GM18909 (cell line): ENCODE measurements at regions not wholly inside any gene's neighbourhood (a gene's known extent, or its start where the extent isn't known, plus 50 kb on each side); places are given as distances from the start of the nearest gene placed in this dataset.

ENCODE experiments used
- ATAC-seq: cut with Tn5 transposase; IDR thresholded peaks from one replicate; pipeline ENCODE4 v1.9.1; 2021; ENCODE audit warnings: mild to moderate bottlenecking; ENCODE audit not compliant: unreplicated experiment, poor library complexity

DNA sequence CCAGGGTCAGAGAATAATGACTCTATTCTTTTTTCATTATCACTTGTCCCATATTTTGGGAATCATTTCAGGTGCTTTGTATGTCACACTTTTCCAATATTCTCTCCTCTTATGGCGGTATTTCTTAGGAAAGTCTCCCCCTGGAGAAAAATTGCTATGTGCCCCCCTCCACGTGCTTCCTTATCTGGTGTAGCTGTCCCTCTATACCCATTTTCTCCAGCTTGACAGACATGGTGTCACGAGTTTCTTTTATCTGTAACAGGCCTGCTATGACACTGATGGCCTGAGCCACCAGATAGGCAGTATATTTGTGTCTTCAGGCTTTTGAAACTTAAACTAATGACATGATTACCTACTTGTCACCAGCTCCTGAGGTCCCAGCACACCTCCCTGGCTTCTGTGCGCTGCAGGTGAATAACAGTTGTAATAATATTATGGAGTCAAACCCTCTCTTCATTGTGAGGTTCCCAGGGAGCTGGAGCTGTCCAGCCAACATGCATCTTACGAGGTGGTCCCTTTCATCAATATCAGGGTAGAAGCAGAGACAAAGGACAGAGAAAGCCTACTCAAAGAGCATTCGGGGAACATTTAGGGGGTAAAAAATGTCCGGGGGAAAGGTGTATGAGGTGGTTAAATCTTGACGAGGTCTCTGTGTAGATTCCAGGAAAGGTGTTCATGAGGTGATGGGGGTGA, 71.2 kb upstream of the DUSP10 start:
- no peak for ATAC-seq

DNA sequence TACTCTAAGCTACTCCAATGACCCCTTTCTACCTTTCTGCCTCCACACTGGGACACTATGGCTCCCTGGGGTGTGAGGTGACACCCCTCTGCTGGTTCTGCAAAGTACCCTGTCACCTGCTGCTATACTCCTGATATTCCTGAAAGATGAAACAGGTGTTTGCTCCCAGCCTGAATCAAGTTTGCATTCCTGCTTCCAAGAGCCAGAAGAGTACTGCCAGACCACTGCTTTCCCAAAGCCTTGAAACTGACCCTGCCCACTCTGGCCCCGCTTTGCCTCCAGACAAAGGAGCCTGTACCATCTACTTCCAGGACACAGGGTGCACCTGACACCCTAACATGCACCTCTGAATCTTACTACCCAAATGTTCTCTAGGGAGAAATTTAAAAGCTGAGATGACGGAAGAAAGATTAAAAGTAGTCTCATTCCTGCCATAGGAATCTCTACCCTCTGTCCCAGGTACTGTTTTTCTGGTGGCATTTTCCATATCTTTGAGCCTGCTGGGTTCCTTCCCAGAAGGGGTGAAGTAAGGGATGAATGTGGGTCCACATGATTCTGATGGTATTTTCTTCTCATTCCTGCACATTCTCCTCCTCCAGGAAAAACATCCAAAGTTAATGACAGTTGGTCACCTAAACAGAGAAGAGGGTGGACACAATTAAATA, 70.3 kb upstream of the DUSP10 start:
- no peak for ATAC-seq

DNA sequence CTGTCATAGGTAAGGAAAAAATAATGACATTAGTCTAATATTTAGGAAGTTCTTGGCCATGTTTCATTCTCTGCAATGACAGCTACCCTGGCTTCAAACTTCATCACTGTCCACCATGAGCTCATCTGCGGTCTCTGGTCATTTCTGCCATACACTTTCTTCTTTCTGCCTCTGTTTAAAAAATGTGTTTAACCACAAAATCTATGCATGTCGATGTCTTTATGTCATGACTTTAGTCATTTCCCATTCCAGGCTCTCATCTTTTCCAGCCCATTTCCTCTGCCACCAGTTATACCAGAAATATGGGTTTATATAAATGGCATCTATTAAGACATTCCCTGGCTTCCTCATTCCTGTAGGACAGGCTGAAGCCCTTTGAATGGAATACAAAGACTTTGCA, 68.5 kb upstream of the DUSP10 start:
- ATAC-seq = no peak

DNA sequence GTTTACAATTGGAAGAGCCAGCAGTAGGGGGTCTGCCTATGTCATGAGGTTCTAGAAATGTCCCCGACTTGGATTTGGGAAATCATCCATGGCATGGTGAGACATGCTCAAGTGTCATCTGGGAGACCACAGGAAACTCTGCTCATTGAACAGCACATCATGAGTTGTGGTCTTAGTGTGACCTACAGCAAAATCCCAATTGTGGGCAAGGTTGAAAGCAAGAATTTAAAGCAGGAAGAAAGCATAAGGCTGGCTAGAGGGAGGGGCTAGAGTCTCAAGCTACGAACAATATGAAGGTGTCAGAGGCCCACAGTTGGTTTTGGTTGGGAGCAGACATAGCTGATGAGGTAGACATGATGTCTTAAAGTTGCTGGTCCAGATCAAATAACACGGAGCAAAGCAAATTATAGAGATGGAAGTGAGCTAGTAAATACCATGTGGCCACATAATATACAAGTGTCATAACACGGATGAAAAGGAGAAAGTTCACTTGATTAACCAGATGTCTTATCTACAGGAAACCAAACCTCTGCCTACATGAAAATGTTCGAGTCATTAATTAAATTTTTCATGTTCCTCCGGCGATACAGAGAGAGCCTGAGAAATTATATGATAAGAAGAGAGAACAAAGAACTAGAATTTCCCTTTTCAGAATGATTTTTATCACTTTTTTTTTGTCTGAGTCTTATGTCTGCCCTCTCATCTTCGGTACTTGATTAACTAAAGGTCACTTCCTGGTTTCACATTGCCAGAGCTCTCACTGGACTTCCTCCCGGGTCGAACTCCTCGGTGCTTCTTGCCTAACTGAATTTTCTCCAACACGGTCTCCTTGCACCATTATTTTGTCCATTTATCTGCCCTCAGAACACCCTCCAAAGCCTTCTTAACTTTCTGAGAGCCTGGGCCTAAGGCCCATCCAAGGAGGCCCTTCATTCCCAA, 67.5 kb upstream of the DUSP10 start:
- peak; percentile 49 for ATAC-seq

DNA sequence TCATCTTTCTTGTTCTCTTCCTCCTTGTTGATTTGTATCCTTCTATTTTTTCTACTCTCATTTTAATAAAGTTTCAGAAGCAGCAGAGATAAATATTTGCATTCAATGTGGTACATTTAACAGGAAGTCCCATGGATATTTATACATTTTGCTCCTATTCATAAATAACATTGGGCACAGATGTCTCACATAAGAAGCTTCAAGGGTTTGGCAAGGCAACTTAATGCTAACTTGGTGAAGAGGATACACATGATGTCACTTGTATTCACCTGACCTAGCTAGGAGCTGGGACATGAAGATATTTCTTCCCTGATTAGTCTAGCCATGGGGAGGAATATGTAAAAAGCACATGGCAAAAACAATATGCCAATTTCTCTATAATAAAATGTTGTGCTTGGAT, 65.1 kb upstream of the DUSP10 start:
- ATAC-seq = no peak

DNA sequence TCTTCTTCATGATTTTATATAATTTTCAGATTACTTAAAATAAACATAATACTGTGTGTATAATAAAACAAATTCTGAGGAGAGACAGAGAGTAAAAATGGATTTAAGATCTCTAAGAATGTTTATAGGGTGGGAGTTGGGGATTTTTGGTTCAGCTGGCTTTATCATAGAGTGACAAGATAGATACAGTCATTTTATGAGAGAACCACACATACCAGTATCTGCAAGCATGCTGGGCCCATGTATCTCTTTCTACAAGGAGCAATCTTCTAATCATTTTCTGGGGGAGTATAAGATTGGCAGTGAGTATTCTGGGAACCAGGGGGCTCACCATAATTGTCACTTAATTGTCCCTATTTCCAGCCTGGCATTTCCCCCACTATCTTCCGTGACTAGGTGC, 64.3 kb upstream of the DUSP10 start:
- ATAC-seq = no peak

DNA sequence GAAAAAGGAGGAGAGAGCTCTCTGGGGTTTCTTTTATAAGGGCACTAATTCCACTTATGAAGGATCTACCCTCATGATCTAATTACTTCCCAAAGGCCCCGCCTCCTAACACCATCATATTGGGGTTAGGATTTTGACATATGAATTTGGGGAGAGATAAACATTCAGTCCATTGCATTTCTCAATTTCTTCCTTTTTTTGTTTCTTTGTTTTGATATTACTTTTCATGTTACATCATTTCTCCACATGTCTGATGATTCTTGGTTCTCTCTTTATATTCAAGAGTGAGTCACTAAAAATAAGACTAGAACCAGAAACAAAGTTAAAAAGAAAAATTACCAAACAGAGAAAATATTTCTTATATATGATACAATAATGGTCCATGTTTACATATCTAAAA, 63.2 kb upstream of the DUSP10 start:
- ATAC-seq = no peak

DNA sequence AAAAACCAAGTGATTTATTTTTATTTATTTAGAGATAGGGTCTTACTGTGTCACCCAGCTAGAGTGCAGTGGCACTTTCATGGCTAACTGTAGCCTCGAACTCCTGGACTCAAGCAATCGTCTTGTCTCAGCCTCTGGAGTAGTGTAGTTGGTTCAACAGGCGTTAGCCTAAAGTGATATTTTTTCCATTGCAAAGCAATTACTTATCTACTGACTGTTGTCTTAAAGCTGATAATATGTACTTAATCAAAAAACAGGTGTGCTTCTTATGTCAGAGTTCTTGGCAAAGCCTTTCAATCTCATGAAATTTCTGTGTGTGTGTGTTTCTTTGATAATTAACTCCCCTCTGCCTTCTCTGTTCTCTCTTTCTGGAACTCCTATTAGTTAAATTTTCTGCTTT, 62.4 kb upstream of the DUSP10 start:
- no peak for ATAC-seq

DNA sequence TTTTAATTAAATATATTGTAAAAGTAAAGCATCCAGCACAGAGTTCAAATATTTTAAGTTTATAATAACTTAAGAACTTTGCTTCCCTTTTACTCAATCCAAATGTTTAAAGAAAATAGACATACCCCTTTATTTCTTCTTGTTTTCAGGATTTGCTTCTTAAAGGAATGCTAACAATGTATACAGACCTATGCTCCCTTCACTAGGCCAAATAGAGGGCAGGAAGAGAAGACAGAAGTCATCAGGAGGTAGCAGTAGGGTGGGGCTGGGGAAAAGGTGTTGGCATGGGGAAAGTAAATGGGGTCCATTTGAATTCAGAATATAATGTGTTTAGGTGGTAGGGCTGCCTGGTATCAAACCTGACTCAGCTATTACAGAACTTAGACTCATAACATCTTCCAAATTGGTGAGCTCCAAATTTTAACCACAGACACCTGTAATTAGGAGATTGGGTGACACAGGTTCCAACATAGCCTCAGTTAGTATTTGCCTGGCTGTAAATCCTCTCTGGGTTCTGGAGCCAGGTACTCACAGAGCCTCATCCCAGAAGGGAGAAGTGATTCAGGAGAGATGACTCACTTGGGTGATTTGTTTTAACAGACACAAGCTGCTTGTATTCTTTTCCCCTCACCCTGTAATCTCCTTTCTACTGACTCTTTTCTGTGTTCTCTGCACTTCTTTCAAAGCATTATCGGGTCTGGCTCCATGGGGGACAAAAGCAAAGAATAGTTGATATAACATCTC, 60.1 kb upstream of the DUSP10 start:
- no peak for ATAC-seq

DNA sequence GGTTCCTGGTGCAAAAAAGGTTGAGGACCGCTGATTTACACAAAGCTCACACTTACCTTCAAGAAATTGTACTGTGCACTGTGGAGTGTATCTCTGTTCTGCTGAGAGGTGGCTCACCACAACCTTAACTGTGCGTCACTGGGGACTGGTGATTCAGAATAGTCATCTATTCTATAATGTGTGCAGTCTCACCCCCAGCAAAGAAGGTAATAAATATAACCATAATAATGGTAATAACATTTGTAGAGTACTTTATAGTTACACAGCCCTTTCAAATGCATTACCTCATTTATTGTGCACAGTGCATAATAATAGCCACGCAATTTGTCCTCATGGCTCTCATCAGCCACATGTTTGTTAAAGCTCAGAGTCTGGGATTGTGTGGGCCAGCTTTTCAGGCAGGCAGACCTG, 59.4 kb upstream of the DUSP10 start:
- peak; percentile 65 for ATAC-seq

DNA sequence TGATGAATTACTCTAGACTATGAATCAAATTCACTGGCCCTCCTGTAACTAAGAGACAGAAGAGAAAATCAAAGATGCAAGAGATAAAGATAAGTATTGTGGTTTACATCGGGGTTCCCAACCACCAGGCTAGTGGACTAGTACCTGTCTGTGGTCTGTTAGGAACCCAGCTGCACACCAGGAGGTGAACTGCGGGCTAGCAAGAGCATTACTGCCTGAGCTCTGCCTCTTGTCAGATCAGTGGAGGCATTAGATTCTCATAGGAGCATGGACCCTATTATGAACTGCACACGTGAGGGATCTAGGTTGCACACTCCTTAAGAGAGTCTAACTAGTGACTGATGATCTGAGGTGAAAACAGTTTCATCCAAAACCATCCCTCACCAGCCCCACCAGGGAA, 58.9 kb upstream of the DUSP10 start:
- ATAC-seq = peak; percentile 70

DNA sequence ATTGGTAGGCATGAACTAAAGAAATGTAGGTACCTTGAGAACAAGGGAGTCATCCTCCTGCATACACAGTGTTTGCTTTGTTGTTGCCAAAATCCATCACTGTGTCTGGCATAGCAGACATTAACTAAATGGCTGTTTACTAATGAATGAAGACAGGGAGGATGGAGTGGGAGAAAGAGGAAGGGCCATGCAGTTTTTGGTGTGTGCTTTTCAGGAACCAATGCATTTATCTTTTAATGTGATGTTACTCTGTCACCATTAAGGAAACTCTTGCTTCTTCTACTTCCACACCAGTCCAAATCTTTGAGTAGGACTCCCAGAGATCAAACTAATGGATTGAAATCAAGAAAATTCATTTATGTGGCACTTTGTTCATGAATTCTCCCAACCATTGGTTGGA, 55.6 kb upstream of the DUSP10 start:
- ATAC-seq = no peak

DNA sequence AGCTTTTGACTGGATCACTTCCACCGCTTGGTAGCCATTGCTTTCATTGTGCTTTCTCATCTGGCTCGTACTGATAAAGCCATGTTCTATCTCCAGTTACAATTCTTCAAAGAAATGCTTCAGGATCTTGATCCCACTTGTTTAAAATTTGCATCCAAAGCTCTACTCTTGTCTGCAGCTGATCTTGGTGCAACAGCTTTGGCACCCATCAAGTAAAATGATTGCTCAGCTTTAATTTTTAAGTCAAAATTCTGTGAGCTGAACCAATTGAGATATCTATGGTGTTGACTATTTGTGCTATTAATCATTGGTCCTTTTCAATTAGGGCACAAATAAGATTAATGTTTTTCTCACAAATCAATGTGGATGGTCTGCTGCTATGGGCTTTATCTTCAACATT, 54.8 kb upstream of the DUSP10 start:
- no peak for ATAC-seq

DNA sequence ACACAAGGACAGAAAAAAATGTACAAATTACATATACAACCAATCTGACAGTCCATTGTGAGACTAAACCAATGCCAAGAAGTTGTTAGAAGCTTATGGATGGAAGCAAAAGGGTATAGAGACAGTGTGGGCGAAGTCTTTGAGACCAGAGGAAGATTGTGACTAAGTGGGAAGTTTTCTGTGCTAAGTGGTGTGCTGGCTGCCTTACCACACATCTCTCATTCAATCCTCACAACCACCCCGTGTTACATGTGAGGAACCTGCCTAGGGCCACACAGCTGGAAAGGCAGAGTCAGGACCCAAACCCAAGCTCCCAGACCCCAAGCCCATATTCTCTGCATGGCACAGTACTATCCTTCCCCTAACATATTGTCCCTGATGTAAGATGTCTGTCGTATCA, 53.5 kb upstream of the DUSP10 start:
- ATAC-seq = no peak

DNA sequence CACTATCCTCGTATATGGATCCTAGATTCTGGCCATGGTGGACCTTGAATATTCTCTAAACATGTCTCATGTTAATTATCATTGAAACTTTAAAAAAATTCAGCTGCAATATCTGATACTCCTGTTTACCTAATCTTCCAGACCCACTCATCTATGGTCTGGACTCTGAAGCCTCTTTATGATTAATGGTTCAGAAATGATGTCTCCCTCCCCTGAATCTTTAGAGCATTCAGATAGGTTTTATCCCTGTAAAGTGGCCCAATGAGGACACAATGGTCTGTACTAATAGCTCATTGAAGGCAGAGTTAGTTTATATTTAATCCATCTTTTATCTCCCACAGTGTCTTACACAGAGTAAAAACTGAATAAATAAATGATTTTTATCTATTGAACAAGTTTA, 53.0 kb upstream of the DUSP10 start:
- ATAC-seq = no peak

DNA sequence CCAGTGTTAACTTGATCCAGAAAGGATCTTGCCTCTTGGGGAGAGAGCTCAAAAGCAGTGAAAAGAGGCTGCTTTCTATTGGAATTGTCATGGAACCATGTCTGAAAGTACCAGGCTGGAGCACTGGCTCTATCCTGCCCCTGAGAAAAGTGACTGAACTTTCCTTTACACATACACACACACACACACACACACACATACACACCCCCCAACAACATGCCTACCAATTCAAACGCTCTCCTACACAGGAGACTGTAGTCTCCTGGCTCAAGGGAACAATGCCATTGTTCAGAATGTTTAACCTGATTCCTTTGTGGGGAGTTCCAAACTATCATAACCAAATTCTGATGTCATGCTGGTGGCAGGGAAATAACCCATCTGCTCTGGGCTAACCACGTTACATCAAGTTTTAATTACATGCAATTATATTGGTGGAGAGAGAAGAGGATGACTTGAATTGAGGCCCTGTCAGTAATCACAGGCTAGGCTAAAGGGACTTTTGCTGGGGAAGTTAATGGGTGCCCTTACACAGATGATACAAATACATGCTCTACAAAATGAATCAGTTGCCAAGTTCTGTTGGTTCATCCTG, 52.3 kb upstream of the DUSP10 start:
- peak; percentile 62 for ATAC-seq

DNA sequence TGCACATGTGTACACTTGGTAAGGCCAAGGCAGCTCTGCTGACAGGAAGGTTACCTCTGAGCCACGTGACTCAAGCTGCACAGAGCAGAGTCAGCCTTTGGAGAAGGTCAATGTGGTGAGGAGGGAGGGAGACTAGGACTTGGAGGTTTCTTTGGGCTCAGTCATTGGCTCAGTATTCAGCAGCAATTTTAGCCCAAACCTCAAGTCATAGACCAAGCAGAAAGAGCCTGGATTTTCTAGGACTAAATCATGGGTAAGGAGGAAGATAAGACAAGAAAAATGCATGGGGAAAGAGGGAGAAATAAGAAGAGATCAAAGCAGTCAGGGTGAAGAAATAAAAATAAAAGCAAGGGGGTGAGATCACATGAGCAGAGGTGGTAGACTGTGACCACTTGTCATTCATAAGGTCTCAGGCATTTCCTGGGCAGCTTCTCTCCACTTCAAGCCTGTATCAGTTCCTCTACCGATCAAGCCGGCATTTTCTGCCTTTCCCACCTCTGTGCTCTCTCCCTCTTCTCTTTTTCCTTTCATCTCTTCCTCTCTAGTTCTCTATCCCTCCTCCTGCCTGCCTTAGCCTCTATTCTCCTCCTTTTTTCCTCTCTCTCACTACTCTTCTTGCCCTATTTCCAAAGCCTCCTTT, 51.7 kb upstream of the DUSP10 start:
- peak; percentile 92 for ATAC-seq

DNA sequence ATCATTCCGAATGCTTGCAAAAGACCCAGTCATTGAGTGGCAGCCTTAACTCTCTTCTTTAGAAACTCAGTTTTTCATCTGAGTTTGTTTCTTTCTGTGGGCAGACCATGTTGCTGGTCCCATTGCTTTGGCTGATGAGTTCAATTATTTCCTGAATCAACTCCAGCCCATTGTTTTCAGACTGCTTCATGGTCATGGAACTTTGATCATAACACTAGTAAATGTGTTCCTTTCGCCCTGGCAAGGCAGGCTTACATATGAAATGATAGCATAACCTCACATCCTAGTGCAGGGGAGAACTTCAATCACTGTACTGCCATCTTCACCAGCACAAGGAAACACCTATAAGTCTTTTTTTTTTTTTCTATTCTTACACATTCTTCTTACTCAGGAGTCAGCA, 50.0 kb upstream of the DUSP10 start:
- ATAC-seq = no peak
